ENCODE measurements at regions not wholly inside any gene's neighbourhood (a gene's known extent, or its start where the extent isn't known, plus 50 kb on each side); places are given as distances from the start of the nearest gene placed in this dataset.

- TF ChIP-seq KAT8 (CRISPR knock-in tag; IDR thresholded peaks at IDR 0.05) (no peak), ZBTB49 (CRISPR knock-in tag; IDR thresholded peaks at IDR 0.05; ENCODE audit: borderline replicate concordance) (no peak), POLR2A (IDR thresholded peaks at IDR 0.05; ENCODE audit: insufficient read depth in 1 of 2, low read depth in 2 of 2, low read length in 2 of 2) (no peak), CTCF (CRISPR knock-in tag; IDR thresholded peaks at IDR 0.05) (no peak), ZBTB25 (CRISPR knock-in tag; IDR thresholded peaks at IDR 0.05) (no peak), PREB (CRISPR knock-in tag; IDR thresholded peaks at IDR 0.05) (no peak), CHD4 (IDR thresholded peaks at IDR 0.05; ENCODE audit: borderline replicate concordance, low read length) (no peak)
These were observed 169.5 kb upstream of the OR13F1 start for GRCh38 chr9:104334549-104334948.
